ENCODE measurements at regions not wholly inside any gene's neighbourhood (a gene's known extent, or its start where the extent isn't known, plus 50 kb on each side); places are given as distances from the start of the nearest gene placed in this dataset.
"Not testable (repeated sequence)": the region's sequence is repeated elsewhere in the genome, so short reads cannot be mapped to it uniquely, and the experiment has no call there.

DNA sequence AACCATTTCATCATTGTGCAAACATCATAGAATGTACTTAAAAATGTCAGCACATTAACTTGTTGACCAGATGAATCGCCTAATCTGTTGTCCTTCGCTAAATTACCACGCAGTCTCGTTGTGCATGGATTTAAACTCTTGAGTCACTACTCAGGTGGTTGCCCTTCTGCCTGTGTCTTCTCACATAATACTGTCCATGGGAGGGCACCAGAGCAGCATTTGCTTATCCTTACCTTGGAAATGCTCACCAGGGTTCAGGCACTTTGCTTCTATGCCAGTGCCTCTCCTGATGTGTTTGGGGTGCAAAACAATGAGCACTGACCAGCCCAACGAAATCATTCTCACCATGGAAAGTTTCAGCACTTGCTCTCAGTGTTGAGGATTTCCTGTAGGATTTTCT, 559.9 kb downstream of the RWDD3 start:
- Mint-ChIP-seq H3K9me3 (ENCODE audit: unreplicated experiment) (no peaks in the 10 kb centered on the region), H3K4me3 (ENCODE audit: unreplicated experiment) (no peak overlapping the region), H3K4me1 (ENCODE audit: low read depth, unreplicated experiment) (no peaks in the 10 kb centered on the region), H3K27ac (ENCODE audit: unreplicated experiment) (no peak overlapping the region), H3K27me3 (ENCODE audit: low read depth, unreplicated experiment) (no peaks in the 10 kb centered on the region), H3K36me3 (ENCODE audit: low read depth, unreplicated experiment) (no peaks in the 10 kb centered on the region)
- H3K4me3 ChIP-seq (ENCODE audit: insufficient read depth, low read depth, low read length) = no peak overlapping the region
- no peaks in the 10 kb centered on the region for H3K4me1 ChIP-seq (ENCODE audit: insufficient read depth, low read length)
- no peak for FAIRE-seq
- DNase-seq (ENCODE audit: low read depth) = no peak
- no peaks in the 10 kb centered on the region for H3K9me3 ChIP-seq (ENCODE audit: insufficient read depth, low read depth, low read length)
- no peak overlapping the region for H2AFZ ChIP-seq (ENCODE audit: low read depth, low read length)
- no peaks in the 10 kb centered on the region for H3K27me3 ChIP-seq (ENCODE audit: insufficient read depth, low read length)
- no peaks in the 10 kb centered on the region for H3K79me2 ChIP-seq (ENCODE audit: insufficient read depth, low read length)
- H3K4me2 ChIP-seq (ENCODE audit: low read length) = no peak overlapping the region
- TF ChIP-seq, protein P1, sequence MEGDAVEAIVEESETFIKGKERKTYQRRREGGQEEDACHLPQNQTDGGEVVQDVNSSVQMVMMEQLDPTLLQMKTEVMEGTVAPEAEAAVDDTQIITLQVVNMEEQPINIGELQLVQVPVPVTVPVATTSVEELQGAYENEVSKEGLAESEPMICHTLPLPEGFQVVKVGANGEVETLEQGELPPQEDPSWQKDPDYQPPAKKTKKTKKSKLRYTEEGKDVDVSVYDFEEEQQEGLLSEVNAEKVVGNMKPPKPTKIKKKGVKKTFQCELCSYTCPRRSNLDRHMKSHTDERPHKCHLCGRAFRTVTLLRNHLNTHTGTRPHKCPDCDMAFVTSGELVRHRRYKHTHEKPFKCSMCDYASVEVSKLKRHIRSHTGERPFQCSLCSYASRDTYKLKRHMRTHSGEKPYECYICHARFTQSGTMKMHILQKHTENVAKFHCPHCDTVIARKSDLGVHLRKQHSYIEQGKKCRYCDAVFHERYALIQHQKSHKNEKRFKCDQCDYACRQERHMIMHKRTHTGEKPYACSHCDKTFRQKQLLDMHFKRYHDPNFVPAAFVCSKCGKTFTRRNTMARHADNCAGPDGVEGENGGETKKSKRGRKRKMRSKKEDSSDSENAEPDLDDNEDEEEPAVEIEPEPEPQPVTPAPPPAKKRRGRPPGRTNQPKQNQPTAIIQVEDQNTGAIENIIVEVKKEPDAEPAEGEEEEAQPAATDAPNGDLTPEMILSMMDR (IDR thresholded peaks at IDR 0.05; ENCODE audit: insufficient read depth, low read depth, low read length) = no peak
- H4K20me1 ChIP-seq (ENCODE audit: insufficient read depth, low read length) = no peaks in the 10 kb centered on the region
- no peak overlapping the region for H3K27ac ChIP-seq (ENCODE audit: low read depth, low read length)
- H3K36me3 ChIP-seq (ENCODE audit: insufficient read depth, low read length) = no peaks in the 10 kb centered on the region
- H3K9ac ChIP-seq (ENCODE audit: low read length) = no peak overlapping the region

DNA sequence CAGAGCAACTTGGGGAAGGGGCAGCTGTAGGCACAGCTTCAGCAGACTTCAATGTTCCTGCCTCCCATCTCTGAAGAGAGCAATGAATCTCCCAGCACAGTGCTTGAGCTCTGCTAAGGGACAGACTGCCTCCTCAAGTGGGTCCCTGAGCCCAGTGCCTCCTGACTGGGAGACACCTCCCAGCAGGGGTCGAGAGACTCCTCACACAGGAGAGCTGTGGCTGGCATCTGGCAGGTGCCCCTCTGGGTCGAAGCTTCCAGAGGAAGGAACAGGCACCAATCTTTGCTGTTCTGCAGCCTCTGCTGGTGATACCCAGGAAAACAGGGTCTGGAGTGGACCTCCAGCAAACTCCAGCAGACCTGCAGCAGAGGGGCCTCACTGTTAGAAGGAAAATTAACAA, 563.8 kb downstream of the RWDD3 start:
- not testable (repeated sequence) for H3K27ac Mint-ChIP-seq (ENCODE audit: unreplicated experiment); DNase-seq (ENCODE audit: low read depth); H3K36me3 ChIP-seq (ENCODE audit: insufficient read depth, low read length); H3K27me3 Mint-ChIP-seq (ENCODE audit: low read depth, unreplicated experiment); FAIRE-seq; H3K27ac ChIP-seq (ENCODE audit: low read depth, low read length); H3K36me3 Mint-ChIP-seq (ENCODE audit: low read depth, unreplicated experiment); H3K4me2 ChIP-seq (ENCODE audit: low read length); H4K20me1 ChIP-seq (ENCODE audit: insufficient read depth, low read length); H2AFZ ChIP-seq (ENCODE audit: low read depth, low read length); H3K9me3 Mint-ChIP-seq (ENCODE audit: unreplicated experiment); H3K4me1 Mint-ChIP-seq (ENCODE audit: low read depth, unreplicated experiment); H3K4me3 Mint-ChIP-seq (ENCODE audit: unreplicated experiment); H3K4me3 ChIP-seq (ENCODE audit: insufficient read depth, low read depth, low read length); H3K79me2 ChIP-seq (ENCODE audit: insufficient read depth, low read length); H3K27me3 ChIP-seq (ENCODE audit: insufficient read depth, low read length); H3K4me1 ChIP-seq (ENCODE audit: insufficient read depth, low read length); H3K9ac ChIP-seq (ENCODE audit: low read length); H3K9me3 ChIP-seq (ENCODE audit: insufficient read depth, low read depth, low read length)

DNA sequence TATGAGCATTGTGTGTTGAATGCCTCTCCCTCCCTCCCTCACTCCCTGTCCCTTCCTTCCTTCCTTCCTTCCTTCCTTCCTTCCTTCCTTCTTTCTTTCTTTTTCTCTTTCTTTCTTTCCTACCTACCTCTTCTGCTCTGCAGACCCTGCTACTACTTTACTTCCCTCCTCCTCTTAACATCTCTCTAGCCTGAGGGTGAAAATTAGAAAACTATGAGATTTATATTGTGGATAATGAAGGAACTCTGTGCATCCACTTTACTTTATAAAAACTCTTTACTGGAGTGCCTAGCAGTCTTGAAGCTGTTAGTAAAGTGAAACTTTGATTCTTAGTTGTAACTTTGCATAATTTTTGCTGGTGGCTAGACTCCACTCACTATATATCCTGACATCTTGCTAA, 572.2 kb downstream of the RWDD3 start:
- TF ChIP-seq EZH2 (IDR thresholded peaks at IDR 0.05; ENCODE audit: insufficient read depth, low read length) = no peak
- TF ChIP-seq, protein P1 (IDR thresholded peaks at IDR 0.05; ENCODE audit: insufficient read depth, low read depth, low read length) = no peak
- DNase-seq (ENCODE audit: low read depth) = no peak
- no peaks in the 10 kb centered on the region for H3K27me3 Mint-ChIP-seq (ENCODE audit: low read depth, unreplicated experiment)
- Histone ChIP-seq H3K9me3 (ENCODE audit: insufficient read depth, low read depth, low read length) (no peaks in the 10 kb centered on the region), H3K36me3 (ENCODE audit: insufficient read depth, low read length) (no peaks in the 10 kb centered on the region), H4K20me1 (ENCODE audit: insufficient read depth, low read length) (no peaks in the 10 kb centered on the region), H3K4me3 (ENCODE audit: insufficient read depth, low read depth, low read length) (no peak overlapping the region), H3K9ac (ENCODE audit: low read length) (no peak overlapping the region), H3K4me1 (ENCODE audit: insufficient read depth, low read length) (no peaks in the 10 kb centered on the region), H3K27me3 (ENCODE audit: insufficient read depth, low read length) (no peaks in the 10 kb centered on the region), H3K4me2 (ENCODE audit: low read length) (no peak overlapping the region), H3K79me2 (ENCODE audit: insufficient read depth, low read length) (no peaks in the 10 kb centered on the region), H2AFZ (ENCODE audit: low read depth, low read length) (no peak overlapping the region), H3K27ac (ENCODE audit: low read depth, low read length) (no peak overlapping the region)
- FAIRE-seq = no peak
- H3K9me3 Mint-ChIP-seq (ENCODE audit: unreplicated experiment) = no peaks in the 10 kb centered on the region
- H3K27ac Mint-ChIP-seq (ENCODE audit: unreplicated experiment) = no peak overlapping the region
- H3K4me3 Mint-ChIP-seq (ENCODE audit: unreplicated experiment) = no peak overlapping the region
- H3K4me1 Mint-ChIP-seq (ENCODE audit: low read depth, unreplicated experiment) = peaks cover 2% of the 10 kb centered on the region
- no peaks in the 10 kb centered on the region for H3K36me3 Mint-ChIP-seq (ENCODE audit: low read depth, unreplicated experiment)

Measured in astrocyte (in vitro differentiated cells and primary cell).